ENCODE measurements at regions not wholly inside any gene's neighbourhood (a gene's known extent, or its start where the extent isn't known, plus 50 kb on each side); places are given as distances from the start of the nearest gene placed in this dataset.

DNA sequence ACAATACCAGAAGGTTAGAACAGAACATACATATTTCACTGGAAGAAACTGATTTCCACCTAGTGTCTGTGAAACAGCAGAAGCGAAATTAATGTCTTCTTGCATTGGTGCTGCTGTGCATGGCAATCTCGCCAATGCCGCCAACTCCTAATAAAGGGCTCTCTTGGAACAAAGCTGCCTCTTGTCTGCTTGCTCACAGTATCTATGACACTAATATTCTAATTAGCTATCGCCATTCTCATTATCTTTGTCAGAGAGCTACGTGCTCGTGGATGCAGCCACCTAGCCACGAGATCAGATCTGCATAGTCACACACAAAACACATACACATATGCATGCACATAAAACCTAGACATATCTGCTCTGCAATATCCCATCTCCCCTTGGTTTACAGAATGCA is 145.9 kb upstream of the OLIG3 start:
- TF ChIP-seq POLR2A (IDR thresholded peaks at IDR 0.05): no peak
- TF ChIP-seq, protein P1, sequence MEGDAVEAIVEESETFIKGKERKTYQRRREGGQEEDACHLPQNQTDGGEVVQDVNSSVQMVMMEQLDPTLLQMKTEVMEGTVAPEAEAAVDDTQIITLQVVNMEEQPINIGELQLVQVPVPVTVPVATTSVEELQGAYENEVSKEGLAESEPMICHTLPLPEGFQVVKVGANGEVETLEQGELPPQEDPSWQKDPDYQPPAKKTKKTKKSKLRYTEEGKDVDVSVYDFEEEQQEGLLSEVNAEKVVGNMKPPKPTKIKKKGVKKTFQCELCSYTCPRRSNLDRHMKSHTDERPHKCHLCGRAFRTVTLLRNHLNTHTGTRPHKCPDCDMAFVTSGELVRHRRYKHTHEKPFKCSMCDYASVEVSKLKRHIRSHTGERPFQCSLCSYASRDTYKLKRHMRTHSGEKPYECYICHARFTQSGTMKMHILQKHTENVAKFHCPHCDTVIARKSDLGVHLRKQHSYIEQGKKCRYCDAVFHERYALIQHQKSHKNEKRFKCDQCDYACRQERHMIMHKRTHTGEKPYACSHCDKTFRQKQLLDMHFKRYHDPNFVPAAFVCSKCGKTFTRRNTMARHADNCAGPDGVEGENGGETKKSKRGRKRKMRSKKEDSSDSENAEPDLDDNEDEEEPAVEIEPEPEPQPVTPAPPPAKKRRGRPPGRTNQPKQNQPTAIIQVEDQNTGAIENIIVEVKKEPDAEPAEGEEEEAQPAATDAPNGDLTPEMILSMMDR (IDR thresholded peaks at IDR 0.05): no peak

All from vagina (tissue), 2 donors.